ENCODE measurements at regions not wholly inside any gene's neighbourhood (a gene's known extent, or its start where the extent isn't known, plus 50 kb on each side); places are given as distances from the start of the nearest gene placed in this dataset.

- DNase-seq (ENCODE audit: low spot score), result no peak
Measured at GRCh38 chr4:147361726-147362125, 119.2 kb upstream of the EDNRA start.

DNA sequence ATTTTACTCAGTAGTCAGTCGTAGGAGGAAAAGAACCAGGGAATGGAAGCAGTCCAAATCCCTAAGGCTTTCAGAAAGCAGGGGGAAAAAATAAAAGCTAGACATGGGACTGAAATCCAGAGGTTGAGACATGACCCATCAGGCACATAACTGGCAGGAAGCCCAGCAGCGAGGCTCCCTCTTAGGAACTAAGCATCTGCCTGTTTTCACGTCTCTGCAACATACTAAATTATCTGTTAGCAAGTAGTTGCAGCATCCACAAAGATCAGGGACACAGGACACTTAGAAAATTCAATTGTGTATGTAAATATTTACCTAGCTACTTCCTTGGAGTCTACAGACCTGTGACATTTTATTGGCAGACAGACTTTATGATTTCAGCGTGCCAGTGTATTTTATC is 118.0 kb upstream of the EDNRA start:
- DNase-seq (ENCODE audit: low spot score), result no peak

- DNase-seq (ENCODE audit: low spot score), result no peak
Measured at GRCh38 chr4:147363514-147363913, 117.4 kb upstream of the EDNRA start.

DNA sequence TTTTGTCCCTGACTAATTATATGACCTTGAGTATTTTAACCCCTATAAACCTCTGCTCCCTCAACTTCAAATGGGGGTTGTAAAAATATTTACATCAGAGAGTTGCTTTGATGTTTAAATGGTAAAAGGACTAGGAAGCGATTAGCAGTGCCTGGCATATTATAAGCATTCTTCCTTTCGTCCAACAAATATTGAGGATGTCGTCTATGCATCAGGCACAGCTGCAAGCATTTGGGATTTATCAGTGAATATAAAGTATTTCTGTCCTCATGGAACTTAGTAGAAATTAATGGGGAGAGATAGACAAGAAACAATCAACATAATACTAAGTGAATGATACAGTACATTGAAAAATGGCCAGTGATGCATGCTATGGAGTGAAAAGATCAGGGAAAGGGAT is 115.5 kb upstream of the EDNRA start:
- no peak for DNase-seq (ENCODE audit: low spot score)

DNA sequence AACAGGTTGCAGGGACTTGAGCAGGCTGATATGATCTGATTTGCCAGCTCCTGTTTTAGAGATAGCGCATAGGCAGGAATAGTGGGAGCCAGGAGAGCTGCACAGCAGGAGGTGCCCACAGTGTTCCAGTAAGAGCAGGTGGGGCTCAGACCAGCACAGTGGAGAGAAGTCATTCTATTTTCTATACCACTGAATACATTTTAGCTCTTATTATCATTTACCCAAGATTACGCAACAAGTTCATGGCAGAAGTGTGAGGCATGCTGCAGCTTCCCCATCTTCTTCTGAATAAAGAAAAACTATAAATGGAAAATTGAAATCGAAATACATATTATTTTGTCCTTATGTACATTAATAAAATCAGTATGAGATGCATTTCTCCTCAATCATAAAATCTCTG is 114.7 kb upstream of the EDNRA start:
- no peak for DNase-seq (ENCODE audit: low spot score)

DNA sequence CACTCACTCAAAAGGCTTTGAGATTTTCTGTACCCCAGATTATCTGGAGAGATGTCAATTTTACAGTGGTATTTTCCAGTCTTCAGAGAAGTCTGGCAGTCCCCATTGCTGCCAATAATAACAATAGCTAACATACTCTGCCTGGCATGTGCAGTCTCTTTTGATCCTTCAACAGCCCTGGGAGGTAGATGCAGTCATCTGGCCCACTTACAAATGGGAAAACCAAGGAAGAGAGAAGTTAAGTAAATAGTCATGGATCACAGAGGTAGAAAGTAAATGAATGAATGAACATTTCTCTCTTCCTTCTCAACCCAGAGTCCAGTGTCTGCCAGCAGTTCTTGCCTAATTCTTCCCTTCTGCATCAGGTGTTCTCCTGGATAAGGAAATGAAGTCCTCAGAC is 113.0 kb upstream of the EDNRA start:
- DNase-seq (ENCODE audit: low spot score), result no peak

GRCh38 chr4:147368948-147369347 is 111.9 kb upstream of the EDNRA start:
- no peak for DNase-seq (ENCODE audit: low spot score)

GRCh38 chr4:147370473-147370872 is 110.4 kb upstream of the EDNRA start:
- no peak for DNase-seq (ENCODE audit: low spot score)

GRCh38 chr4:147370881-147371280 is 110.0 kb upstream of the EDNRA start:
- DNase-seq (ENCODE audit: low spot score), result no peak

- no peak for DNase-seq (ENCODE audit: low spot score)
Measured at GRCh38 chr4:147371661-147372060, 109.2 kb upstream of the EDNRA start.

DNA sequence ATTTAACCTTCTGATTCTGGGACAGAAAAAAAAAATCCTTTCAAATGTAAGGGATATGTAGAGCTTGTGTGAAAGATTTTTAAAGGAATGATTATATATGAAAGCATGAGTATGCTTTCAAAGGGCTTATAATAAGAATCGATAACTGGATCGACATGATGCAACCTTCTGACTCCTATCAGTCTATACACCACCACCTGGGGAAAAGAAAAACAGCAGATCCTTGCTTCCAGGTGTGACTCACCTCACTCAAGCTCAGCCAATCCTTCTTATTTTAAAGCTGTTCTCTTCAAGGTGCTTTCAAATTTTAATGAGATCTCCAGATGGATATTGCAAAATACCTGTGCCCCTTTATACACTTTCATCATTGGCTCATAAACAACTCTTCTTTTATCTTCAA is 102.1 kb upstream of the EDNRA start:
- DNase-seq (ENCODE audit: low spot score), result no peak

DNA sequence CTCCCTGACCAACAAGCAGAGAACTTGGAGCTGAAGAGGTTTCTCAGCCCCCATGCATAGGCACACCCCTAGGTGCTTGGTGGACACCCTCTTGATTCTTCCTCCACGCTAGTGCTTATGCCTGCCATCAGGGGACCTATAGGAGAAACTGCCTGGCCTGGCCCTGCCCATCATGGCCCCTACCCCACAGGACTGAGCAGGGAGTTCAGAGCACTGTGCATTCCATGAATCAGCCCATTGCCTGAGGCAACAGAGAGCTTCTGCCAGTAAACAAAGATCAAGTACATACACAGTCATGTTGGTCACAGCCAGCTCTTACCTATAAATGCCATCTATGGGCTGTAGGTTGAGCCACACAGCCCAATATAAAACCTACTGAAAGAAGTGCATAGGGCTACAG is 99.1 kb upstream of the EDNRA start:
- no peak for DNase-seq (ENCODE audit: low spot score)

DNA sequence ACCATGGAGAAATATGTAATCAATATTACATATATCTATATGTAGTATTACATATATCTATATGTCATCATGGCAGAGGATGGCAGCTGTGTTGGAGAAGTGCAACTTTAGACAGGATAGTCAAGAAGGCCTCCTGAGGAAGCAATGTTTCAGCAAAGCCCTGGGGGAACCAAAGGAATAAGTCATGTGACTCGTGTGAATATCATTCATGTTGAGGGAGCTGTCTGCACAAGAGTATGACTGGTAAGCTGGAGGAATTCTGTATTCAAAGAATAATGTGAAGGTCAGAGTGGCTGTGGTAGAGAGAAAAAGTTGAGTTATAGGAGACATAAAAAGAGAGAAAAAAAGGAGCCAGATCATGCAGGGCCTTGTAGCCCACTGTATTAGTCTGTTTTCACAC is 92.9 kb upstream of the EDNRA start:
- no peak for DNase-seq (ENCODE audit: low spot score)

DNA sequence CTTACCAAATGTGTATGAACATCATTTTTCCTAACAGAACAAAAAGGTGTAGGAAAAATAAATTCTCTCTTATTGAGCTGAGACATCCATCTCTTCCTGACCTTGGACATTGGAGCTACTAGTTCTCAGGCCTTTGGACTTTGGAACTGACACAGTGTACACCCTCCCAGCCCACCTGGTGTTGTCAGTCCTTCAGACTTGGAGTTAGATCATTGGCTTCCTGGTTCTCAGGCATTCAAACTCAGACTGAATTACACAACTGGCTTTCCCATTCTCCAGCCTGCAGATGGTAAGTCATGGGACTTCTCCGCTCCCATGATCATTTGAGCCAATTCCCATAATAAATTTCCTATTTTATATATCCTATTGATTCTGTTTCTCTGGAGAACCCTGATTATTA is 84.8 kb upstream of the EDNRA start:
- no peak for DNase-seq (ENCODE audit: low spot score)

DNA sequence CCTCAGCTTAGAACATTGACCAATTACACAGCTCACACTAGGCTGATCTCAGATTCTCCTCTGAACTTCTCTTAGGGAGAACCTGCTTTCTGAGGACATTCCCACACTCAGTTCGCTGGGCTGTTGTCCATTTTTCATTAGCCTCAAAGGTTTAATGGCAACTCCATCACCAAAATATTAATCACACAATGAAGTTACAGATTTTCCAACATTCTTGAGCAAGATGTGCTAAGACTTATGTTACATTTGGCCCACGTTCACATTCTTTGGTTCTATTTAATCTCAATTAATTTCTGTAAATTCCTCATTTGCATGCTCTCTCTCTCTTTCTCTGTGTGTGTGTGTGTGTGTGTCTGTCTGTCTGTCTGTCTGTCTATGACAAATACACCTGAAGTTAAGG is 82.3 kb upstream of the EDNRA start:
- no peak for DNase-seq (ENCODE audit: low spot score)

DNA sequence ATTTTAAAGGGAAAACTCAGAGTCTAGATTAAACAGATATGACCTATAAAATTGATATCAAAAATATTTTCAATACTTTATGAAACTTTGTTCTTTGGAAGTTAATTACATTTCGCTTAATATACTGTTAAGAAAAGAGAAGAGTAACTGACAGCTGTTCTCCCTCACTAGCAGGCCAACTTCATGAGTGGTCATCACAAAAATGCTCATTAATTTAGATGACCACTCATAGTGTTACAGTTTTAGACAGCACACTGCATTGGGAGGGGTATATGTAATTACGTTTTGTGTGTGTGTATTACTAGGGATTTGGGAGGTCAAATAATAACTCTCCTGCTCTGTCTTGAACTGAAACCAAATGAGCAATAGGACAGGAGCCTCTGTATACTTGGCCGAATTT is 80.2 kb upstream of the EDNRA start:
- DNase-seq (ENCODE audit: low spot score), result no peak

DNA sequence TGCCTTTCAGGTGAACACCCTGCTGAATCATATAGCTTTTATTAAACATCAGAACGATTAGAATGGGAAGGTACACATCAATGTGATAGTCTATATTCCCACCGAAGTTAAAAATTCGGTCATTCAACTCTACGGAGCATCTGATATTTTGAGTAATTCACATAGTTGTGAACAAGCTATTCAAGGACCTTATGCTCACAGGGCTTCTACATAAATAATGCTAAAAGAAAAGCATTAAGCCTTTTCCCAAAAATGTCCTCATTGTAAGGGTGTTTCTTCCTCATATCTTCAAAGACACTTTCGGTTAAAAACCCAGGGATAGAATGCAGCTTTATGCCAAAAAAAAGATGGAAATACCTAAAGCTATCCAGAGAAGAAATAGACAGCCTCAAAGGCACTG is 79.7 kb upstream of the EDNRA start:
- DNase-seq (ENCODE audit: low spot score), result no peak

DNA sequence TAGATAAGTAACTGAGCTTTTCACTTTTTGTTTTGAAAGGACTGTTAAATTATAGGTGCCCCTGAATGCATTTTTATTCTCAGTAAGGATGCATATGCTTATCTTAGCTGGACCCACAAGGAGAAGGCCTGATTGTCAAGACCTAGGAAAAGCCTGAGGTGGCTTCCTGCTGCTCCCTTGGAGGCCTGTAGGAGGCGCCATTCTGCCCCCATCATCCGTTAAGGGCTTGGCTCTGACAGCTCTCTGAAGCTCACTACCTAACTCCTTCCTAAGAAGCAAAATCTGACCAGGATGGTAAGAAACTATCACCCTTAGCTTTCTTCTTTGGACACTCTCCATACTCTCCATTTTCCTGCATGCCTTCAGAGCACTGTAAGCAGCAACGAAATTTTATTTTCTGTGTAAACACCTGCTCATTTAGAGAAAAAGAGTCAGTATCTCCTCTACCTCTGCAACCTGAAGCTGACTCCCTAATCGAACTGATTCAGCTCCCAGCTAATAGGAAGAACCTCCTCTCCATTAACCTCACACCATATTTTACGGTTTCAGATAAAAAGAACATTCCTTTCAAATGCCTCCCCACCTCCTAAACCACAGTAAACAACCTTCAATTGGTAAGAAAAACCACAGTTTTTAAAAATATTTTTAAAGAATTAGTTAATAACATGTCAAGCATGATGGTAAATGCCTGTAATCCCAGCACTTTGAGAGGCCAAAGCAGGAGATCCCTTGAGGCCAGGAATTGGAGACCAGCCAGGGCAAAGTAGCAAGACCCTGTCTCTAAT is 73.4 kb upstream of the EDNRA start:
- no peak for DNase-seq (ENCODE audit: low spot score)

DNA sequence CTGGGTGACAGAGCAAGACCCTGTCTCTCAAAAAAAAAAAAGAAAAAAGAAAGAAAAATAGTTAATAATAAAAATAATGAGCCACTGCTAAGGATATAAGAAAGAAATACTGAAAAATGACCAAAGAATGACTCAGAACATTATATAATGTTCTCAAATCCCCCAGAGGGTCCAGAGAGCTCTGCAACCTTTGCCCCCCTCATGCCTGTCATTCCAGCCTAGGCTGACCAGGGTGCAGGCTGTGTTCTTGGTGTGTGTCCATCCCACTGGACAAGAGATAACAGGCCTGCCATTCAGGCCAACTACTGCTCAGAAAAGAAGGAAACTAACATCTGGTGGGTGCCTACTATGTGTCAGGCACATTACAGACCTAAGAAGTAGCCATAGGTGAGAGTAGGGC is 72.7 kb upstream of the EDNRA start:
- DNase-seq (ENCODE audit: low spot score), result no peak

GRCh38 chr4:147409350-147409749 is 71.5 kb upstream of the EDNRA start:
- no peak for DNase-seq (ENCODE audit: low spot score)

DNA sequence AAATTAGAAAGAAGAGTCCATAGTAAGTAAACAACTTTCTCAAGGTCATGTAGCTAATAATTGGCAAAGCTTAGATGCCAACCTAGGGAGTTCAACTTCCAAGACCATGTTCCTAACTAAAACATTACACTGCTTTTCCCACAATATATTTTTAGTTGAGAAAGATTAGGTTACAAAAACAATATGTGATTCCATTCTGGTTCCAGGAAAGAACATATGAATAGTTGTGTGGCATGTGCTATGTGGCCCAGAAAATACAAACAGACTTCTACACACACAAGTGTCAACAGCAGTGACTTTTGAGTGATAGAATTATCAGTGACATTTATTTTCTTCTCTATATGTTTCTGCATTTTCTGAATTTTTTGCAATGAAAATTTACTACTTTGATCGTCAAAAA is 62.7 kb upstream of the EDNRA start:
- no peak for DNase-seq (ENCODE audit: low spot score)

DNA sequence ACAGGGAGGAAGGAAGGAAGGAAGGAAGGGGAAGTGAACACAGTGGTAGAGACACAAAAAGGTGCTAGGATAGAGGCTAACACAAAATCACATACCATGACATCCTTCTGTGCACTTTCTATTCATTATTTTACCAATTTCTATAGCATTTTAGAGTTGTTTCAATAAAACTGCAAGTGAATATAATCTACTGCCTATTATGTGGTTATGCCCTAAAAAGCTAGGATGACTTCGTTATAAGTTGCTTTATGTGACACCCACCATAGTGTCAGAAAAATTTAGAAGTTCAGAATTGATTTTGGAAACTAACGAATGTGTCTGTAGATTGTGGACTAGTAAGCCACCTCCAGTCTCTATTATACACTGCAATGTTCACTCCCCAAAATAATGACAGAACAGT is 59.4 kb upstream of the EDNRA start:
- DNase-seq (ENCODE audit: low spot score), result no peak

GRCh38 chr4:147423229-147423628 is 57.7 kb upstream of the EDNRA start:
- DNase-seq (ENCODE audit: low spot score), result no peak

DNA sequence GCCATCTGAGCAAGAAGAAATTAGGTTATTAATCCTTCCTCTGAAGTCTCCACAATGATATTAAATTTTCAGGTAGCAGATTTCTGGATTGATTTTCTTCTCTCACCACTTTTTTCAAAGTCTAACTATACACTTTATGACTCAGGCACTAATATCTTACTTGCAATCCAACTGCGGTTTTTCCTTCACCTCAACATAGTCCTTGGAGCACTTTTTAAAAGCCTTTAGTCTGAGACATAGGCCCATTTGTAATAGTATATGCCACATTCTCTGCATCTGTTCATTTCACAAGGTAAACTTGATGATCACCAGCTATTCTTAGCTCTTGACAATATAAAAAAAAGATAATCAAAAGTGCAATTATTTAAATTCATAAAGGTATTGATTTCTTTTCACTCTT is 55.9 kb upstream of the EDNRA start:
- DNase-seq (ENCODE audit: low spot score), result no peak

- DNase-seq (ENCODE audit: low spot score), result no peak
Measured at GRCh38 chr4:147428583-147428982, 52.3 kb upstream of the EDNRA start.
